RWPE2 (cell line): ENCODE measurements at regions not wholly inside any gene's neighbourhood (a gene's known extent, or its start where the extent isn't known, plus 50 kb on each side); places are given as distances from the start of the nearest gene placed in this dataset.
"Not testable (repeated sequence)": the region's sequence is repeated elsewhere in the genome, so short reads cannot be mapped to it uniquely, and the experiment has no call there.

Experiments
- ATAC-seq: fragments of 200-7000 bp; cut with Tn5 transposase; 3 replicates; pipeline ENCODE4 v1.9.1; 2021; ENCODE audit warnings: low read depth
- DNase-seq: peaks from one replicate; pipeline ENCODE4 v3.0.0-alpha.2; 2020; ENCODE audit warnings: low spot score
- H3K27ac ChIP-seq: fragments of 450-650 bp; 2 replicates; pipeline ENCODE4 v1.5.1; 2017; ENCODE audit warnings: mild to moderate bottlenecking; ENCODE audit not compliant: poor library complexity, severe bottlenecking
- H3K27me3 ChIP-seq: fragments of 250-450 bp; sonication (Bioruptor Pico); 2 replicates; pipeline ENCODE4 v1.5.1; 2021; ENCODE audit warnings: mild to moderate bottlenecking, moderate library complexity; ENCODE audit not compliant: insufficient read depth, poor library complexity, severe bottlenecking
- H3K36me3 ChIP-seq: fragments of 250-450 bp; sonication (Bioruptor Pico); 2 replicates; pipeline ENCODE4 v1.5.1; 2020; ENCODE audit warnings: low read depth, mild to moderate bottlenecking, moderate library complexity
- H3K4me1 ChIP-seq: fragments of 250-450 bp; sonication (Bioruptor Pico); 2 replicates; pipeline ENCODE4 v1.5.1; 2021; ENCODE audit warnings: mild to moderate bottlenecking, moderate library complexity; ENCODE audit not compliant: insufficient read depth, poor library complexity, severe bottlenecking
- H3K4me3 ChIP-seq: fragments of 250-450 bp; sonication (Bioruptor Pico); 2 replicates; pipeline ENCODE4 v1.5.1; 2021; ENCODE audit warnings: mild to moderate bottlenecking, moderate library complexity; ENCODE audit not compliant: severe bottlenecking
- H3K9me3 ChIP-seq: fragments of 250-450 bp; sonication (Bioruptor Pico); 2 replicates; pipeline ENCODE4 v1.5.1; 2021; ENCODE audit warnings: mild to moderate bottlenecking, moderate library complexity; ENCODE audit not compliant: severe bottlenecking
- CTCF ChIP-seq: fragments of 450-650 bp; IDR thresholded peaks from one replicate; pipeline ENCODE4 v1.5.1; 2017; ENCODE audit warnings: mild to moderate bottlenecking, moderate library complexity; ENCODE audit not compliant: poor library complexity, severe bottlenecking

GRCh38 chr14:22178333-22178839 is 410.6 kb downstream of the DAD1 start:
- Histone ChIP-seq H3K36me3 (no peaks in the 10 kb centered on the region), H3K4me1 (no peaks in the 10 kb centered on the region), H3K27ac (no peak overlapping the region), H3K9me3 (no peaks in the 10 kb centered on the region), H3K4me3 (no peak overlapping the region), H3K27me3 (no peaks in the 10 kb centered on the region)
- no peak for ATAC-seq
- no peak for DNase-seq
- TF ChIP-seq CTCF: no peak

- Histone ChIP-seq H3K36me3 (no peaks in the 10 kb centered on the region), H3K4me3 (no peak overlapping the region), H3K4me1 (no peaks in the 10 kb centered on the region), H3K27me3 (no peaks in the 10 kb centered on the region), H3K9me3 (no peaks in the 10 kb centered on the region), H3K27ac (no peak overlapping the region)
- no peak for ATAC-seq
- no peak for TF ChIP-seq CTCF
- DNase-seq: no peak
These were observed 411.2 kb downstream of the DAD1 start for GRCh38 chr14:22177870-22178269.

GRCh38 chr14:22176957-22177356 is 412.1 kb downstream of the DAD1 start:
- Histone ChIP-seq H3K36me3 (no peaks in the 10 kb centered on the region), H3K9me3 (no peaks in the 10 kb centered on the region), H3K4me1 (no peaks in the 10 kb centered on the region), H3K27me3 (no peaks in the 10 kb centered on the region), H3K27ac (no peak overlapping the region), H3K4me3 (no peak overlapping the region)
- 0 out of 3 replicates have a peak, but pooled peaks have one; percentile 25 for ATAC-seq
- DNase-seq: no peak
- no peak for TF ChIP-seq CTCF

- H3K4me1 ChIP-seq, H3K36me3 ChIP-seq, H3K9me3 ChIP-seq, H3K4me3 ChIP-seq, DNase-seq, H3K27me3 ChIP-seq, H3K27ac ChIP-seq, ATAC-seq: not testable (repeated sequence)
These were observed 413.8 kb downstream of the DAD1 start for GRCh38 chr14:22175278-22175558.

- H3K27me3 ChIP-seq: no peaks in the 10 kb centered on the region
- no peak for ATAC-seq
- no peak for DNase-seq
These were observed 414.4 kb downstream of the DAD1 start for GRCh38 chr14:22174412-22175277.

More at GRCh38 chr14:22174412-22175277, 414.4 kb downstream of the DAD1 start:
- H3K27ac ChIP-seq: no peak overlapping the region
- no peaks in the 10 kb centered on the region for H3K9me3 ChIP-seq
- H3K4me3 ChIP-seq: no peak overlapping the region
- H3K4me1 ChIP-seq: no peaks in the 10 kb centered on the region
- H3K36me3 ChIP-seq: no peaks in the 10 kb centered on the region
- no peak for TF ChIP-seq CTCF
